ENCODE measurements at regions not wholly inside any gene's neighbourhood (a gene's known extent, or its start where the extent isn't known, plus 50 kb on each side); places are given as distances from the start of the nearest gene placed in this dataset.

DNA sequence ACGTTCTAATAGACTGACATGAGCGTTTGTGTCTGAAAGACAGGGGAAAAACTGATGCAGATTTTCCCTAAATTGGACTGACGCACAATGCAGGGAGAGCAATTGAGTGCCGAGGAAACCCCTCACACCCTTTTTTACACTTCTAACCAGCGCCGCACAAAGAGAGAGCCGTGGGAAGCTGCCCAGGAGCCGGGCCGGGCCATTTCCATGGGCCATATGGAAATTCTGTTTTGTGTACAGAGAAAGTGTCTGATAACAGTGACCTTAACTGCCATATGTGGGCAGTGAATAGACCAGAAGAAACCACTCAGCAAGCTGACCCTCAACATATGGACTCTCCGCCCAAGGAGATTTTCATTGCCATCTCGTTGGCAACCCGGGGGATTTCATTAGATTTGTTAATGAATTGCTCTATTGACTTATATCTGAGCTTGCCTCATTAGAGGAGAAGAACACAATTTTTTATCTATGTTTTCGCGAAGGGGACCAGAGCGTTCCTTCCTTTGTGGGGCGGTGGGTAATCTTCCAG, 225.9 kb upstream of the IRX3 start:
- no peak overlapping the region for H2BK15ac ChIP-seq (ENCODE audit: low read depth, poor library complexity, severe bottlenecking)
- H3K4me3 ChIP-seq (ENCODE audit: insufficient read depth in 1 of 2, low read depth in 1 of 2, low read length in 2 of 2) = no peak overlapping the region
- no peak for DNase-seq
- H2BK120ac ChIP-seq (ENCODE audit: low read depth, low read length) = no peak overlapping the region
- H3K36me3 ChIP-seq (ENCODE audit: control insufficient read depth in 1 of 2, insufficient read depth in 2 of 2, low read depth in 1 of 2, low read length in 2 of 2) = no peaks in the 10 kb centered on the region
- H3K4me2 ChIP-seq (ENCODE audit: low read length, poor library complexity, severe bottlenecking) = no peak overlapping the region
- no peak overlapping the region for H3K23ac ChIP-seq (ENCODE audit: low read length in 2 of 2)
- H3K4me1 ChIP-seq (ENCODE audit: control insufficient read depth, insufficient read depth, low read depth, low read length) = no peaks in the 10 kb centered on the region
- 95% methylated on average over 16 of the region's 16 CpGs for WGBS
- no peak overlapping the region for H2BK12ac ChIP-seq (ENCODE audit: low read length in 2 of 2)
- no peak overlapping the region for H3K14ac ChIP-seq (ENCODE audit: low read length in 2 of 2)
- H4K8ac ChIP-seq (ENCODE audit: low read length) = no peak overlapping the region
- H2AK5ac ChIP-seq (ENCODE audit: low read length, severe bottlenecking) = no peak overlapping the region
- no peak overlapping the region for H4K91ac ChIP-seq (ENCODE audit: low read length)
- peaks cover 3% of the 10 kb centered on the region for H3K9me3 ChIP-seq (ENCODE audit: control insufficient read depth, low read length)
- no peak overlapping the region for H2BK5ac ChIP-seq (ENCODE audit: low read depth, low read length, poor library complexity, severe bottlenecking)
- H3K27ac ChIP-seq (ENCODE audit: low read length, poor library complexity, severe bottlenecking) = no peak overlapping the region
- peaks cover 0 to 42% of the 10 kb centered on the region in 2 experiments for H3K27me3 ChIP-seq (ENCODE audit: control insufficient read depth in 1 of 2, insufficient read depth in 1 of 2, low read length in 2 of 2)
- no peak overlapping the region for H3K9ac ChIP-seq (ENCODE audit: low read length)
- no peak overlapping the region for H3K18ac ChIP-seq (ENCODE audit: low read depth in 1 of 2, low read length in 2 of 2)
- no peaks in the 10 kb centered on the region for H3K79me1 ChIP-seq (replicated peaks; ENCODE audit: low read length, poor library complexity, severe bottlenecking)
- no peak overlapping the region for H2AFZ ChIP-seq (ENCODE audit: low read depth, low read length)
- no peak overlapping the region for H3K4ac ChIP-seq (ENCODE audit: low read depth in 1 of 2, low read length in 2 of 2)

DNA sequence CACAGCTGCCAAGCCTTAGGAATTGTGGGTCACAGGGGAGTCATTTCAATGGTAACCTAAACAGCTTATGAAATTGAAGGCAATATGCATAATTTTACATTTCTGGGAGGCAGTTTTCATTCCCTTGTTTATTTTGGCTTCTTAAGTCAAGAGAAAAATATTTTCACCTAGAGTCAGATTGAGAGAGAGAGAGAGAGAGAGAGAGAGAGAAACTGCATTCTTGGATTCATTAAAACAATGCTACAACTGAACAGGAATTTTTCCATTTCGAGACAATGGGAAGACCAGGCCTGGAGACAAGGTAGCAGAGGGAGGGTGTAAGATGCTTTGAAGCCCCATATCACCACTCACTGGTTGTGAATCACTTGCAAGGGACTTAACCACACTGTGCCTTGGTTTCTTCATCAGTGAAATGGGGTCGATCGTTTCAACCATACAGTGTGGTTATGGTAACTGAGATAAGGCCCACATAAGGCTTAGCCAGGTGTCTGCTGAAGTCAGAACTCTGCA, 224.7 kb upstream of the IRX3 start:
- Histone ChIP-seq H3K4ac (ENCODE audit: low read depth in 1 of 2, low read length in 2 of 2) (no peak overlapping the region), H2BK12ac (ENCODE audit: low read length in 2 of 2) (no peak overlapping the region), H2AFZ (ENCODE audit: low read depth, low read length) (no peak overlapping the region), H2AK5ac (ENCODE audit: low read length, severe bottlenecking) (no peak overlapping the region), H2BK120ac (ENCODE audit: low read depth, low read length) (no peak overlapping the region), H3K4me1 (ENCODE audit: control insufficient read depth, insufficient read depth, low read depth, low read length) (peaks cover 2% of the 10 kb centered on the region), H3K14ac (ENCODE audit: low read length in 2 of 2) (no peak overlapping the region), H3K27me3 (ENCODE audit: control insufficient read depth in 1 of 2, insufficient read depth in 1 of 2, low read length in 2 of 2) (peaks cover 0 to 52% of the 10 kb centered on the region in 2 experiments), H3K9me3 (ENCODE audit: control insufficient read depth, low read length) (no peaks in the 10 kb centered on the region), H3K23ac (ENCODE audit: low read length in 2 of 2) (no peak overlapping the region), H3K79me1 (replicated peaks; ENCODE audit: low read length, poor library complexity, severe bottlenecking) (no peaks in the 10 kb centered on the region), H3K36me3 (ENCODE audit: control insufficient read depth in 1 of 2, insufficient read depth in 2 of 2, low read depth in 1 of 2, low read length in 2 of 2) (no peaks in the 10 kb centered on the region), H3K4me3 (ENCODE audit: insufficient read depth in 1 of 2, low read depth in 1 of 2, low read length in 2 of 2) (no peak overlapping the region), H4K91ac (ENCODE audit: low read length) (no peak overlapping the region), H2BK5ac (ENCODE audit: low read depth, low read length, poor library complexity, severe bottlenecking) (no peak overlapping the region), H3K9ac (ENCODE audit: low read length) (peak overlapping the region; percentile 39), H3K27ac (ENCODE audit: low read length, poor library complexity, severe bottlenecking) (no peak overlapping the region), H2BK15ac (ENCODE audit: low read depth, poor library complexity, severe bottlenecking) (no peak overlapping the region), H3K4me2 (ENCODE audit: low read length, poor library complexity, severe bottlenecking) (no peak overlapping the region), H3K18ac (ENCODE audit: low read depth in 1 of 2, low read length in 2 of 2) (no peak overlapping the region), H4K8ac (ENCODE audit: low read length) (no peak overlapping the region)
- DNase-seq = no peak
- 92% methylated on average over 3 of the region's 3 CpGs for WGBS

DNA sequence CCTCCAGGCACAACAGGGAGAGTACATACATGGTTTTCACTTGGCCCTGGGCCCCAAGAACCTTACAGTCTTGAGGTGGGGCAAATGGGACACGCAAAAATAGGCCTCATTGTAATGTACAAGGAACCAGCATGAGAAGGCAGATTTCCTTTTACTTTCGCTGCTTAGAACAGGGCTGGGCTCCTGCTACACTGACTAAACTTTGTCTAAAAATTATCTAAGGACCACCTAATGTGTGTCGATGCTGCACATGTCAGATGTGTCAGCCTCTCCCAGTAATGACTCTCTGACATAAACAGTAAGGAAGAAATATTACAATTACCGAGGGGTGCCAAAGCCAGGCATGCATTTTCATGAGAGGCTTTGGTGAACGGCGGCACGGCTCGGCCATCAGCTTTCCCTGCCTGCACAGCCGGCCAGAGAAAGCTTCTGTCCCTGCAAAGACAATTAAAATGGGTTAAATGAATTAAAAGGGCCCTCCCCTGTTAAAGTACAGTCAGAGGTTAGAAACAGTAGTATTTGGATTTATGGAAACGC, 224.2 kb upstream of the IRX3 start:
- H4K8ac ChIP-seq (ENCODE audit: low read length) = no peak overlapping the region
- no peak overlapping the region for H2BK15ac ChIP-seq (ENCODE audit: low read depth, poor library complexity, severe bottlenecking)
- H3K36me3 ChIP-seq (ENCODE audit: control insufficient read depth in 1 of 2, insufficient read depth in 2 of 2, low read depth in 1 of 2, low read length in 2 of 2) = no peaks in the 10 kb centered on the region
- H3K9me3 ChIP-seq (ENCODE audit: control insufficient read depth, low read length) = no peaks in the 10 kb centered on the region
- peaks cover 2% of the 10 kb centered on the region for H3K4me1 ChIP-seq (ENCODE audit: control insufficient read depth, insufficient read depth, low read depth, low read length)
- peak overlapping the region; percentile 39 for H3K9ac ChIP-seq (ENCODE audit: low read length)
- no peaks in the 10 kb centered on the region for H3K79me1 ChIP-seq (replicated peaks; ENCODE audit: low read length, poor library complexity, severe bottlenecking)
- 84% methylated on average over 10 of the region's 10 CpGs for WGBS
- no peak overlapping the region for H3K4ac ChIP-seq (ENCODE audit: low read depth in 1 of 2, low read length in 2 of 2)
- no peak overlapping the region for H3K23ac ChIP-seq (ENCODE audit: low read length in 2 of 2)
- H3K4me2 ChIP-seq (ENCODE audit: low read length, poor library complexity, severe bottlenecking) = no peak overlapping the region
- no peak overlapping the region for H4K91ac ChIP-seq (ENCODE audit: low read length)
- H3K27ac ChIP-seq (ENCODE audit: low read length, poor library complexity, severe bottlenecking) = no peak overlapping the region
- no peak overlapping the region for H2BK5ac ChIP-seq (ENCODE audit: low read depth, low read length, poor library complexity, severe bottlenecking)
- H3K14ac ChIP-seq (ENCODE audit: low read length in 2 of 2) = no peak overlapping the region
- no peak overlapping the region for H2BK12ac ChIP-seq (ENCODE audit: low read length in 2 of 2)
- H3K18ac ChIP-seq (ENCODE audit: low read depth in 1 of 2, low read length in 2 of 2) = no peak overlapping the region
- H2AFZ ChIP-seq (ENCODE audit: low read depth, low read length) = no peak overlapping the region
- H3K27me3 ChIP-seq (ENCODE audit: control insufficient read depth in 1 of 2, insufficient read depth in 1 of 2, low read length in 2 of 2) = peaks cover 0 to 52% of the 10 kb centered on the region in 2 experiments
- H2AK5ac ChIP-seq (ENCODE audit: low read length, severe bottlenecking) = no peak overlapping the region
- H2BK120ac ChIP-seq (ENCODE audit: low read depth, low read length) = no peak overlapping the region
- no peak for DNase-seq
- no peak overlapping the region for H3K4me3 ChIP-seq (ENCODE audit: insufficient read depth in 1 of 2, low read depth in 1 of 2, low read length in 2 of 2)

DNA sequence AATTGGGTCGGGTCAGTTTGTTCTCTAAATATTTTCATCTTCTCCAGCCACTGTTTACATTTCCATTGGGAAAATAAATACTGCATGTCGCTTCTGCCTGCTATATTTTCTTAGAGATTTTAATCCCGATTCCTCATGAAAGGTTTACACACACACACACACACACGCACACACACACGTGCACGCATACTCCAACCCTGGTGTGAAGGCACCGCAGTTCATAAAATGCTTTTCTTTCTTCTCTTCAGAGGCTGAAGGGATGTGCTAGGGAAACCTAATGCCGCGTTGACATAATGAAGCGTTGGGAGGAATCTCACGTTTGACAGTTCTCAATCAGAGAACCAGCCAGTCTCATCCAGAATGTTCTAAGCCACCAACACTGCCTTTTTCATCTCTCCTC, 222.9 kb upstream of the IRX3 start:
- no peak overlapping the region for H4K91ac ChIP-seq (ENCODE audit: low read length)
- H3K27ac ChIP-seq (ENCODE audit: low read length, poor library complexity, severe bottlenecking) = no peak overlapping the region
- H2AK5ac ChIP-seq (ENCODE audit: low read length, severe bottlenecking) = no peak overlapping the region
- no peak overlapping the region for H2BK12ac ChIP-seq (ENCODE audit: low read length in 2 of 2)
- no peaks in the 10 kb centered on the region for H3K79me1 ChIP-seq (replicated peaks; ENCODE audit: low read length, poor library complexity, severe bottlenecking)
- peaks cover 0 to 50% of the 10 kb centered on the region in 2 experiments for H3K27me3 ChIP-seq (ENCODE audit: control insufficient read depth in 1 of 2, insufficient read depth in 1 of 2, low read length in 2 of 2)
- H3K9me3 ChIP-seq (ENCODE audit: control insufficient read depth, low read length) = no peaks in the 10 kb centered on the region
- H2BK5ac ChIP-seq (ENCODE audit: low read depth, low read length, poor library complexity, severe bottlenecking) = no peak overlapping the region
- no peak for DNase-seq
- no peak overlapping the region for H3K9ac ChIP-seq (ENCODE audit: low read length)
- no peak overlapping the region for H3K14ac ChIP-seq (ENCODE audit: low read length in 2 of 2)
- no peak overlapping the region for H3K4ac ChIP-seq (ENCODE audit: low read depth in 1 of 2, low read length in 2 of 2)
- no peaks in the 10 kb centered on the region for H3K36me3 ChIP-seq (ENCODE audit: control insufficient read depth in 1 of 2, insufficient read depth in 2 of 2, low read depth in 1 of 2, low read length in 2 of 2)
- no peak overlapping the region for H3K18ac ChIP-seq (ENCODE audit: low read depth in 1 of 2, low read length in 2 of 2)
- no peak overlapping the region for H2AFZ ChIP-seq (ENCODE audit: low read depth, low read length)
- no peak overlapping the region for H2BK15ac ChIP-seq (ENCODE audit: low read depth, poor library complexity, severe bottlenecking)
- 82% methylated on average over 11 of the region's 11 CpGs for WGBS
- peaks cover 2% of the 10 kb centered on the region for H3K4me1 ChIP-seq (ENCODE audit: control insufficient read depth, insufficient read depth, low read depth, low read length)
- H3K4me2 ChIP-seq (ENCODE audit: low read length, poor library complexity, severe bottlenecking) = no peak overlapping the region
- no peak overlapping the region for H3K23ac ChIP-seq (ENCODE audit: low read length in 2 of 2)
- no peak overlapping the region for H4K8ac ChIP-seq (ENCODE audit: low read length)
- H3K4me3 ChIP-seq (ENCODE audit: insufficient read depth in 1 of 2, low read depth in 1 of 2, low read length in 2 of 2) = no peak overlapping the region
- H2BK120ac ChIP-seq (ENCODE audit: low read depth, low read length) = no peak overlapping the region
